Prostate gland (tissue), 2 donors: ENCODE measurements at regions not wholly inside any gene's neighbourhood (a gene's known extent, or its start where the extent isn't known, plus 50 kb on each side); places are given as distances from the start of the nearest gene placed in this dataset.

Experiments used
- POLR2AphosphoS5 ChIP-seq: sonication (generic); formaldehyde crosslinking; IDR thresholded peaks from one replicate; pipeline ENCODE4 v1.6.1; 2017; ENCODE audit warnings: antibody characterized with exemption
- TF ChIP-seq, protein P1 (sequence below), 4 experiments: fragments of 200-600 bp in 2 of 4; fragments of 450-650 bp in 2 of 4; sonication (generic) in 2 of 4; IDR thresholded peaks; 1 replicate in 3 of 4; 2 replicates in 1 of 4; pipeline ENCODE4 v1.5.1; 2016 to 2019; ENCODE audit warnings: antibody characterized with exemption in 4 of 4, mild to moderate bottlenecking in 2 of 4, moderate library complexity in 2 of 4

DNA sequence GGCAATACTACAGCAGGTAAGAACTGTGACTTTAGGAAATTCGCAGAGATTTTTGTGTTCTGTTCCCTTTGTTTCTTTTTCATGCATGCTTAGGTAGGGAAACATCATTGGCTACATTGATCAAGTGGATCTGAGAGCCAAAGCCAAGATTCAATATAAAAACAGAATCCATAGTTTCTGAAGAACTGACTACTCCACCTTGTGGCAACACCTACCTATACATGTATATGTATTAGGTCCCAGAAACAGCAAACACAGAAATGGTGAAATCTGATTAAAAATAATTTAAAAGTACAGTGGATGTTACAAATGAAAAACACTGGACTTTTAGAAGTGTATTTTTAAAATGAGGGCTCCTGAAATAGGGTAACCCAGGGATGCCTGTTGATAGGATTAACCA lies 322.6 kb upstream of the MAOA start:
- TF ChIP-seq POLR2AphosphoS5, result no peak
- TF ChIP-seq, protein P1, sequence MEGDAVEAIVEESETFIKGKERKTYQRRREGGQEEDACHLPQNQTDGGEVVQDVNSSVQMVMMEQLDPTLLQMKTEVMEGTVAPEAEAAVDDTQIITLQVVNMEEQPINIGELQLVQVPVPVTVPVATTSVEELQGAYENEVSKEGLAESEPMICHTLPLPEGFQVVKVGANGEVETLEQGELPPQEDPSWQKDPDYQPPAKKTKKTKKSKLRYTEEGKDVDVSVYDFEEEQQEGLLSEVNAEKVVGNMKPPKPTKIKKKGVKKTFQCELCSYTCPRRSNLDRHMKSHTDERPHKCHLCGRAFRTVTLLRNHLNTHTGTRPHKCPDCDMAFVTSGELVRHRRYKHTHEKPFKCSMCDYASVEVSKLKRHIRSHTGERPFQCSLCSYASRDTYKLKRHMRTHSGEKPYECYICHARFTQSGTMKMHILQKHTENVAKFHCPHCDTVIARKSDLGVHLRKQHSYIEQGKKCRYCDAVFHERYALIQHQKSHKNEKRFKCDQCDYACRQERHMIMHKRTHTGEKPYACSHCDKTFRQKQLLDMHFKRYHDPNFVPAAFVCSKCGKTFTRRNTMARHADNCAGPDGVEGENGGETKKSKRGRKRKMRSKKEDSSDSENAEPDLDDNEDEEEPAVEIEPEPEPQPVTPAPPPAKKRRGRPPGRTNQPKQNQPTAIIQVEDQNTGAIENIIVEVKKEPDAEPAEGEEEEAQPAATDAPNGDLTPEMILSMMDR (IDR thresholded peaks at IDR 0.05), result peak in 1 of 4 experiments; percentile 16
